ENCODE measurements at regions not wholly inside any gene's neighbourhood (a gene's known extent, or its start where the extent isn't known, plus 50 kb on each side); places are given as distances from the start of the nearest gene placed in this dataset.
A peak's percentile ranks its signal among the peaks of the same experiment; 100 is the strongest.

DNA sequence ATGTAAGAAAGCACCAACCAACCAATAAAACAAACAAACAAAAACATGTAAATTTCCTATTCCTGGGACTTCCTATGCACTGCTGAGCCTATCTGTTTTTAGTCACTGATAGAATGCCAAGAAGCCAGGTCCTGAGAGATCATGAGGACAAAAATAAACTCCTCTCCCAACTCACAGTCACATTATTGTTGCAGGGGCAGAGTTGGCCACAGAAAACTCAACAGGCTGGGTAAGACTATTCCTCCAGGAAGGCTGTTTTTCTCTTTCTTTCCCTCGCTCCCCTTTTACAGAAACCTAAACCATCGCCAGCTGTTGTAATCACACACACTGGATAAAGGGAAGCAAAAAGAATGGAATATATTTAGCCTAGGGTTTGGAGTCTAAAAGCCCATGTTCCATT lies 55.8 kb upstream of the METAP2 start:
- H3K27me3 ChIP-seq: no peaks in the 10 kb centered on the region
- intact Hi-C loops (cut with DNase I): loop anchor here (2.0 kb wide), 1 partner anchor 33 kb away; no protein-coding TSS in a partner anchor
- no peaks in the 10 kb centered on the region for H3K36me3 ChIP-seq
- TF ChIP-seq, protein P1, sequence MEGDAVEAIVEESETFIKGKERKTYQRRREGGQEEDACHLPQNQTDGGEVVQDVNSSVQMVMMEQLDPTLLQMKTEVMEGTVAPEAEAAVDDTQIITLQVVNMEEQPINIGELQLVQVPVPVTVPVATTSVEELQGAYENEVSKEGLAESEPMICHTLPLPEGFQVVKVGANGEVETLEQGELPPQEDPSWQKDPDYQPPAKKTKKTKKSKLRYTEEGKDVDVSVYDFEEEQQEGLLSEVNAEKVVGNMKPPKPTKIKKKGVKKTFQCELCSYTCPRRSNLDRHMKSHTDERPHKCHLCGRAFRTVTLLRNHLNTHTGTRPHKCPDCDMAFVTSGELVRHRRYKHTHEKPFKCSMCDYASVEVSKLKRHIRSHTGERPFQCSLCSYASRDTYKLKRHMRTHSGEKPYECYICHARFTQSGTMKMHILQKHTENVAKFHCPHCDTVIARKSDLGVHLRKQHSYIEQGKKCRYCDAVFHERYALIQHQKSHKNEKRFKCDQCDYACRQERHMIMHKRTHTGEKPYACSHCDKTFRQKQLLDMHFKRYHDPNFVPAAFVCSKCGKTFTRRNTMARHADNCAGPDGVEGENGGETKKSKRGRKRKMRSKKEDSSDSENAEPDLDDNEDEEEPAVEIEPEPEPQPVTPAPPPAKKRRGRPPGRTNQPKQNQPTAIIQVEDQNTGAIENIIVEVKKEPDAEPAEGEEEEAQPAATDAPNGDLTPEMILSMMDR (IDR thresholded peaks at IDR 0.05): no peak
- peak overlapping the region in 1 of 2 donors; percentile 38 for H3K4me3 ChIP-seq
- peak overlapping the region; percentile 76 to 89 for H3K27ac ChIP-seq
- H3K9me3 ChIP-seq: no peaks in the 10 kb centered on the region
- H3K4me1 ChIP-seq: peaks cover 5 to 17% of the 10 kb centered on the region in 2 donors
- peak in 1 of 2 donors; percentile 65 for DNase-seq (ENCODE audit: low spot score in 2 of 2)

Measured in ascending aorta (tissue), 2 donors.